ENCODE measurements at regions not wholly inside any gene's neighbourhood (a gene's known extent, or its start where the extent isn't known, plus 50 kb on each side); places are given as distances from the start of the nearest gene placed in this dataset.

- Histone ChIP-seq H2BK5ac (ENCODE audit: low read length) (no peak overlapping the region), H2BK15ac (replicated peaks; ENCODE audit: low read depth) (no peak overlapping the region), H3K9ac (ENCODE audit: low read length) (no peak overlapping the region), H3K4ac (ENCODE audit: low read depth, low read length) (no peak overlapping the region), H3K4me3 (ENCODE audit: low read length) (no peak overlapping the region), H2BK120ac (ENCODE audit: low read depth, low read length) (no peak overlapping the region), H3K27me3 (ENCODE audit: insufficient read depth, low read length, poor library complexity) (no peaks in the 10 kb centered on the region), H3K18ac (ENCODE audit: low read length) (no peak overlapping the region), H3K23ac (ENCODE audit: low read length) (no peak overlapping the region), H3K36me3 (ENCODE audit: control insufficient read depth, insufficient read depth, low read length) (peaks cover 1% of the 10 kb centered on the region), H4K5ac (ENCODE audit: low read length) (no peak overlapping the region), H3K79me2 (ENCODE audit: control insufficient read depth, insufficient read depth, low read length) (peaks cover 75% of the 10 kb centered on the region), H2AK5ac (ENCODE audit: low read length) (no peak overlapping the region), H3K56ac (ENCODE audit: low read length) (peak overlapping the region; percentile 22), H3K79me1 (ENCODE audit: low read length) (peaks cover 29% of the 10 kb centered on the region), H3K4me2 (ENCODE audit: low read length) (no peak overlapping the region), H3K27ac (ENCODE audit: low read depth, low read length) (no peak overlapping the region), H4K8ac (ENCODE audit: low read depth, low read length) (no peak overlapping the region), H3K4me1 (ENCODE audit: control insufficient read depth, low read depth, low read length) (peaks cover 10% of the 10 kb centered on the region)
- no peak for DNase-seq
- WGBS (ENCODE audit: extremely low coverage, insufficient coverage, low lambda C conversion rate) = no CpG with 5 or more reads among the region's 47 CpGs
These were observed 50.0 kb downstream of the NCOR2 start for GRCh38 chr12:124517260-124518050.

GRCh38 chr12:124516850-124517249 lies 50.6 kb downstream of the NCOR2 start:
- H3K4me1 ChIP-seq (ENCODE audit: control insufficient read depth, low read depth, low read length) = peaks cover 11% of the 10 kb centered on the region
- H3K79me2 ChIP-seq (ENCODE audit: control insufficient read depth, insufficient read depth, low read length) = peaks cover 78% of the 10 kb centered on the region
- H2BK15ac ChIP-seq (replicated peaks; ENCODE audit: low read depth) = no peak overlapping the region
- no peak overlapping the region for H3K4me2 ChIP-seq (ENCODE audit: low read length)
- peaks cover 31% of the 10 kb centered on the region for H3K79me1 ChIP-seq (ENCODE audit: low read length)
- H2BK120ac ChIP-seq (ENCODE audit: low read depth, low read length) = no peak overlapping the region
- H3K18ac ChIP-seq (ENCODE audit: low read length) = no peak overlapping the region
- H2AK5ac ChIP-seq (ENCODE audit: low read length) = no peak overlapping the region
- no peak overlapping the region for H4K5ac ChIP-seq (ENCODE audit: low read length)
- no peak overlapping the region for H3K56ac ChIP-seq (ENCODE audit: low read length)
- no peak overlapping the region for H3K9ac ChIP-seq (ENCODE audit: low read length)
- H3K27ac ChIP-seq (ENCODE audit: low read depth, low read length) = no peak overlapping the region
- no peak overlapping the region for H3K23ac ChIP-seq (ENCODE audit: low read length)
- H3K27me3 ChIP-seq (ENCODE audit: insufficient read depth, low read length, poor library complexity) = no peaks in the 10 kb centered on the region
- no CpG with 5 or more reads among the region's 6 CpGs for WGBS (ENCODE audit: extremely low coverage, insufficient coverage, low lambda C conversion rate)
- no peak overlapping the region for H4K8ac ChIP-seq (ENCODE audit: low read depth, low read length)
- H3K4me3 ChIP-seq (ENCODE audit: low read length) = no peak overlapping the region
- H2BK5ac ChIP-seq (ENCODE audit: low read length) = no peak overlapping the region
- no peak overlapping the region for H3K4ac ChIP-seq (ENCODE audit: low read depth, low read length)
- H3K36me3 ChIP-seq (ENCODE audit: control insufficient read depth, insufficient read depth, low read length) = peaks cover 1% of the 10 kb centered on the region
- DNase-seq = no peak

DNA sequence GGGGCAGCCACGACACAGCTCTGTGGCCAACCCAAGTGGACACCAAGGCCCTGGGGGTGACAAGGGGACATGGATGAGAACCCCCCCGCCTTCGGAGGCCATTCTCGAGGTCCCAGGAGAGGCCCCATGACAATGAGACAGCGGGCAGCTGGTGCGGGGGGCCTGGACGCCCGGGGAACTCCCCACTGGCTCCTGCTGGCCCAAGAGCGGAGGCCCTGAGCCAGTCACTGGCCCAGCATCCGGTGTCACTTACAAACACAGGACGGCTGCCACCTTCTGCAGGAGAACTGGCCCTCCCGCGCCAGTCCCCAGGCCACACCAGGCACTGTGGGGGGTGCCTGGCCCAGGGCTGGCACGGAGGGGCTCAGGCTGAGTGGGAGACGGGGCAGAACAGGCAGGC lies 51.4 kb downstream of the NCOR2 start:
- Histone ChIP-seq H3K27ac (ENCODE audit: low read depth, low read length) (no peak overlapping the region), H3K4me1 (ENCODE audit: control insufficient read depth, low read depth, low read length) (peaks cover 11% of the 10 kb centered on the region)

DNA sequence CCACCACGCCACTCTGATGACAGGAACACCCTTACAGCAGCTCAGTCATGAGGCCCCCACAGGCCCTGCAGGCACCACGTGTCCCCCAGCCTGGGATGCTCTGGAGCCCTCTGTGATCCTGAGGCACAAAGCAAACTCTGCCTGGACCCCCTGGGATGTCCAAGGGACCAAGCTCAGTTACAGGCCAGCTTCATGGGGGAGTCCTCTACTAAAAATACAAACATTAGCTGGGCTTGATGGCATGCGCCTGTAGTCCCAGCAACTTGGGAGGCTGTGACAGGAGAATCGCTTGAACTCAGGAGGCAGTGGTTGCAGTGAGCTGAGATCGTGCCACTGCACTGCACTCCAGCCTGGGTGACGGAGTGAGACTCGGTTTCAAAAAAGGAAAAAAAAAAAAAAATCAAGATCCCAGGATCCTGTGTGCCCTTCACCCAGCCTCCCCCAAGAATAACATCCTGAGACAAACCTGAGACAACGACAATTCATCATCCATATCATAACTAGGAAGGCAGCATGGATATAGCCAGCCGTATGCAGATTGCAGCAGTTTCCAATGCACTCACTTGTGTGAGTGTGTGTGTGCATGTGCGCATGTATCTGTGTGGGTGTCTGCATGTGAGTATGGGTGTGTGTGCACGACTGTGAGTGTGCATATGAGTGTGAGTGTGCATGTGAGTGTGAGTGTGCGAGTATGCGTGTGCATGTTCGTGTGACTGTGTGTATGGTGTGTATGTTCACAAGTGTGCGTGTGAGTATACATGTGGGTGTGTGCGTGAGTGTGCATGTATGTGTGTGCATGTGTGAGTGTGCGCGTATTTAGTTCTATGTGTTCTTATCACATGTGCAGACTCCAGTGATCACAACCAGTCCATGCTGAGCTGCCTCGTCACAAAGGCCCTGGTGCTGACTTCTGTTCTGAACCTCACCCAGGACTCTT lies 52.1 kb downstream of the NCOR2 start:
- no peak for DNase-seq
- Histone ChIP-seq H3K79me2 (ENCODE audit: control insufficient read depth, insufficient read depth, low read length) (peaks cover 83% of the 10 kb centered on the region), H3K79me1 (ENCODE audit: low read length) (peaks cover 41% of the 10 kb centered on the region), H3K27me3 (ENCODE audit: insufficient read depth, low read length, poor library complexity) (no peaks in the 10 kb centered on the region), H3K4me1 (ENCODE audit: control insufficient read depth, low read depth, low read length) (peaks cover 15% of the 10 kb centered on the region), H3K9ac (ENCODE audit: low read length) (no peak overlapping the region), H4K8ac (ENCODE audit: low read depth, low read length) (no peak overlapping the region), H2BK120ac (ENCODE audit: low read depth, low read length) (no peak overlapping the region), H3K36me3 (ENCODE audit: control insufficient read depth, insufficient read depth, low read length) (peaks cover 1% of the 10 kb centered on the region), H2AK5ac (ENCODE audit: low read length) (no peak overlapping the region), H3K27ac (ENCODE audit: low read depth, low read length) (no peak overlapping the region), H3K4me2 (ENCODE audit: low read length) (no peak overlapping the region), H3K4me3 (ENCODE audit: low read length) (no peak overlapping the region), H4K5ac (ENCODE audit: low read length) (no peak overlapping the region), H2BK15ac (replicated peaks; ENCODE audit: low read depth) (no peak overlapping the region), H3K23ac (ENCODE audit: low read length) (no peak overlapping the region), H3K56ac (ENCODE audit: low read length) (no peak overlapping the region), H3K4ac (ENCODE audit: low read depth, low read length) (no peak overlapping the region), H2BK5ac (ENCODE audit: low read length) (no peak overlapping the region), H3K18ac (ENCODE audit: low read length) (no peak overlapping the region)
- no CpG with 5 or more reads among the region's 19 CpGs for WGBS (ENCODE audit: extremely low coverage, insufficient coverage, low lambda C conversion rate)

More for the DNA sequence above, 51.4 kb downstream of the NCOR2 start:
- Histone ChIP-seq H3K79me1 (ENCODE audit: low read length) (peaks cover 35% of the 10 kb centered on the region), H2BK15ac (replicated peaks; ENCODE audit: low read depth) (no peak overlapping the region), H3K4me2 (ENCODE audit: low read length) (no peak overlapping the region), H3K56ac (ENCODE audit: low read length) (no peak overlapping the region), H3K4me3 (ENCODE audit: low read length) (no peak overlapping the region), H3K4ac (ENCODE audit: low read depth, low read length) (no peak overlapping the region), H3K79me2 (ENCODE audit: control insufficient read depth, insufficient read depth, low read length) (peaks cover 82% of the 10 kb centered on the region), H3K36me3 (ENCODE audit: control insufficient read depth, insufficient read depth, low read length) (peaks cover 1% of the 10 kb centered on the region), H2AK5ac (ENCODE audit: low read length) (no peak overlapping the region), H4K5ac (ENCODE audit: low read length) (no peak overlapping the region), H3K9ac (ENCODE audit: low read length) (no peak overlapping the region), H3K23ac (ENCODE audit: low read length) (no peak overlapping the region), H4K8ac (ENCODE audit: low read depth, low read length) (no peak overlapping the region), H2BK5ac (ENCODE audit: low read length) (no peak overlapping the region), H2BK120ac (ENCODE audit: low read depth, low read length) (no peak overlapping the region), H3K27me3 (ENCODE audit: insufficient read depth, low read length, poor library complexity) (no peaks in the 10 kb centered on the region), H3K18ac (ENCODE audit: low read length) (no peak overlapping the region)
- no peak for DNase-seq
- no CpG with 5 or more reads among the region's 15 CpGs for WGBS (ENCODE audit: extremely low coverage, insufficient coverage, low lambda C conversion rate)

- WGBS (ENCODE audit: extremely low coverage, insufficient coverage, low lambda C conversion rate) = no CpG with 5 or more reads among the region's 12 CpGs
- H3K23ac ChIP-seq (ENCODE audit: low read length) = no peak overlapping the region
- H3K27ac ChIP-seq (ENCODE audit: low read depth, low read length) = no peak overlapping the region
- no peaks in the 10 kb centered on the region for H3K27me3 ChIP-seq (ENCODE audit: insufficient read depth, low read length, poor library complexity)
- H2BK120ac ChIP-seq (ENCODE audit: low read depth, low read length) = no peak overlapping the region
- H4K5ac ChIP-seq (ENCODE audit: low read length) = no peak overlapping the region
- no peak overlapping the region for H2BK15ac ChIP-seq (replicated peaks; ENCODE audit: low read depth)
- H4K8ac ChIP-seq (ENCODE audit: low read depth, low read length) = no peak overlapping the region
- H2BK5ac ChIP-seq (ENCODE audit: low read length) = no peak overlapping the region
- peaks cover 1% of the 10 kb centered on the region for H3K36me3 ChIP-seq (ENCODE audit: control insufficient read depth, insufficient read depth, low read length)
- DNase-seq = no peak
- peaks cover 19% of the 10 kb centered on the region for H3K4me1 ChIP-seq (ENCODE audit: control insufficient read depth, low read depth, low read length)
- no peak overlapping the region for H3K18ac ChIP-seq (ENCODE audit: low read length)
- no peak overlapping the region for H3K4me2 ChIP-seq (ENCODE audit: low read length)
- H3K4ac ChIP-seq (ENCODE audit: low read depth, low read length) = no peak overlapping the region
- H3K9ac ChIP-seq (ENCODE audit: low read length) = no peak overlapping the region
- H3K56ac ChIP-seq (ENCODE audit: low read length) = no peak overlapping the region
- H3K4me3 ChIP-seq (ENCODE audit: low read length) = no peak overlapping the region
- H3K79me2 ChIP-seq (ENCODE audit: control insufficient read depth, insufficient read depth, low read length) = peaks cover 79% of the 10 kb centered on the region
- H3K79me1 ChIP-seq (ENCODE audit: low read length) = peaks cover 43% of the 10 kb centered on the region
- H2AK5ac ChIP-seq (ENCODE audit: low read length) = no peak overlapping the region
These were observed 53.0 kb downstream of the NCOR2 start for GRCh38 chr12:124514145-124514995.

All from mesendoderm (in vitro differentiated cells).